ENCODE measurements at regions not wholly inside any gene's neighbourhood (a gene's known extent, or its start where the extent isn't known, plus 50 kb on each side); places are given as distances from the start of the nearest gene placed in this dataset.

GRCh38 chr2:217027414-217027813 lies 167.6 kb upstream of the TNP1 start:
- Histone ChIP-seq H3K36me3 (ENCODE audit: control insufficient read depth in 1 of 2, insufficient read depth in 2 of 2, low read length in 1 of 2) (no peaks in the 10 kb centered on the region), H3K9me3 (ENCODE audit: control insufficient read depth, low read length) (no peaks in the 10 kb centered on the region), H3K4me3 (ENCODE audit: low read length in 2 of 2) (no peak overlapping the region), H3K27me3 (ENCODE audit: control insufficient read depth in 1 of 2, insufficient read depth in 2 of 2, low read length in 1 of 2) (no peaks in the 10 kb centered on the region), H3K27ac (ENCODE audit: low read depth in 1 of 2, low read length in 2 of 2) (no peak overlapping the region), H3K4me1 (ENCODE audit: control insufficient read depth in 1 of 2, insufficient read depth in 2 of 2, low read length in 2 of 2) (peaks cover 0 to 1% of the 10 kb centered on the region in 2 donors)
- DNase-seq (no peak), ATAC-seq (ENCODE audit: low FRiP score) (no peak)
- whole genome bisulfite sequencing, 2 donors: 93 to 95% methylated on average over 1 of the region's 1 CpG
- intact Hi-C loops (cut with DNase I): no loop called here

GRCh38 chr2:217026569-217026968 lies 166.7 kb upstream of the TNP1 start:
- Histone ChIP-seq H3K36me3 (ENCODE audit: control insufficient read depth in 1 of 2, insufficient read depth in 2 of 2, low read length in 1 of 2) (no peaks in the 10 kb centered on the region), H3K9me3 (ENCODE audit: control insufficient read depth, low read length) (no peaks in the 10 kb centered on the region), H3K27ac (ENCODE audit: low read depth in 1 of 2, low read length in 2 of 2) (no peak overlapping the region), H3K27me3 (ENCODE audit: control insufficient read depth in 1 of 2, insufficient read depth in 2 of 2, low read length in 1 of 2) (no peaks in the 10 kb centered on the region), H3K4me3 (ENCODE audit: low read length in 2 of 2) (no peak overlapping the region), H3K4me1 (ENCODE audit: control insufficient read depth in 1 of 2, insufficient read depth in 2 of 2, low read length in 2 of 2) (peaks cover 0 to 1% of the 10 kb centered on the region in 2 donors)
- no peak for DNase-seq
- intact Hi-C loops (cut with DNase I): no loop called here
- WGBS, 2 donors: 93 to 96% methylated on average over 3 of the region's 3 CpGs
- no peak for ATAC-seq (ENCODE audit: low FRiP score)

- intact Hi-C loops (cut with DNase I): no loop called here
- ATAC-seq (ENCODE audit: low FRiP score): no peak
- H3K4me3 ChIP-seq (ENCODE audit: low read length in 2 of 2): no peak overlapping the region
- H3K27me3 ChIP-seq (ENCODE audit: control insufficient read depth in 1 of 2, insufficient read depth in 2 of 2, low read length in 1 of 2): no peaks in the 10 kb centered on the region
- no peak for DNase-seq
- H3K9me3 ChIP-seq (ENCODE audit: control insufficient read depth, low read length): no peaks in the 10 kb centered on the region
- peaks cover 0 to 1% of the 10 kb centered on the region in 2 donors for H3K4me1 ChIP-seq (ENCODE audit: control insufficient read depth in 1 of 2, insufficient read depth in 2 of 2, low read length in 2 of 2)
- 96 to 98% methylated on average over 5 of the region's 5 CpGs for WGBS, 2 donors
- H3K36me3 ChIP-seq (ENCODE audit: control insufficient read depth in 1 of 2, insufficient read depth in 2 of 2, low read length in 1 of 2): no peaks in the 10 kb centered on the region
- H3K27ac ChIP-seq (ENCODE audit: low read depth in 1 of 2, low read length in 2 of 2): no peak overlapping the region
Measured at GRCh38 chr2:217026161-217026560, 166.3 kb upstream of the TNP1 start.

GRCh38 chr2:217023611-217024010 lies 163.7 kb upstream of the TNP1 start:
- no peak for ATAC-seq (ENCODE audit: low FRiP score)
- intact Hi-C loops (cut with DNase I): no loop called here
- 77 to 85% methylated on average over 2 of the region's 2 CpGs for WGBS, 2 donors

GRCh38 chr2:217017456-217018252 lies 157.8 kb upstream of the TNP1 start:
- Histone ChIP-seq H3K9me3 (ENCODE audit: control insufficient read depth, low read length) (no peaks in the 10 kb centered on the region), H3K36me3 (ENCODE audit: control insufficient read depth in 1 of 2, insufficient read depth in 2 of 2, low read length in 1 of 2) (no peaks in the 10 kb centered on the region), H3K4me3 (ENCODE audit: low read length in 2 of 2) (no peak overlapping the region), H3K27ac (ENCODE audit: low read depth in 1 of 2, low read length in 2 of 2) (no peak overlapping the region), H3K27me3 (ENCODE audit: control insufficient read depth in 1 of 2, insufficient read depth in 2 of 2, low read length in 1 of 2) (no peaks in the 10 kb centered on the region), H3K4me1 (ENCODE audit: control insufficient read depth in 1 of 2, insufficient read depth in 2 of 2, low read length in 2 of 2) (peaks cover 0 to 3% of the 10 kb centered on the region in 2 donors)
- intact Hi-C loops (cut with DNase I): no loop called here
- no peak for ATAC-seq (ENCODE audit: low FRiP score)
- 82 to 88% methylated on average over 9 of the region's 9 CpGs for WGBS, 2 donors
- DNase-seq: no peak

More at GRCh38 chr2:217023611-217024010, 163.7 kb upstream of the TNP1 start:
- Histone ChIP-seq H3K4me3 (ENCODE audit: low read length in 2 of 2) (no peak overlapping the region), H3K27ac (ENCODE audit: low read depth in 1 of 2, low read length in 2 of 2) (no peak overlapping the region), H3K4me1 (ENCODE audit: control insufficient read depth in 1 of 2, insufficient read depth in 2 of 2, low read length in 2 of 2) (peaks cover 0 to 1% of the 10 kb centered on the region in 2 donors), H3K9me3 (ENCODE audit: control insufficient read depth, low read length) (no peaks in the 10 kb centered on the region), H3K36me3 (ENCODE audit: control insufficient read depth in 1 of 2, insufficient read depth in 2 of 2, low read length in 1 of 2) (no peaks in the 10 kb centered on the region), H3K27me3 (ENCODE audit: control insufficient read depth in 1 of 2, insufficient read depth in 2 of 2, low read length in 1 of 2) (no peaks in the 10 kb centered on the region)
- no peak for DNase-seq

- WGBS, 2 donors: 75 to 77% methylated on average over 7 of the region's 7 CpGs
- Histone ChIP-seq H3K4me1 (ENCODE audit: control insufficient read depth in 1 of 2, insufficient read depth in 2 of 2, low read length in 2 of 2) (peaks cover 0 to 3% of the 10 kb centered on the region in 2 donors), H3K9me3 (ENCODE audit: control insufficient read depth, low read length) (no peaks in the 10 kb centered on the region), H3K27me3 (ENCODE audit: control insufficient read depth in 1 of 2, insufficient read depth in 2 of 2, low read length in 1 of 2) (no peaks in the 10 kb centered on the region), H3K36me3 (ENCODE audit: control insufficient read depth in 1 of 2, insufficient read depth in 2 of 2, low read length in 1 of 2) (no peaks in the 10 kb centered on the region), H3K27ac (ENCODE audit: low read depth in 1 of 2, low read length in 2 of 2) (no peak overlapping the region), H3K4me3 (ENCODE audit: low read length in 2 of 2) (no peak overlapping the region)
- intact Hi-C loops (cut with DNase I): no loop called here
- DNase-seq (no peak), ATAC-seq (ENCODE audit: low FRiP score) (no peak)
Measured at GRCh38 chr2:217016796-217017419, 157.0 kb upstream of the TNP1 start.

- Histone ChIP-seq H3K36me3 (ENCODE audit: control insufficient read depth in 1 of 2, insufficient read depth in 2 of 2, low read length in 1 of 2) (no peaks in the 10 kb centered on the region), H3K4me1 (ENCODE audit: control insufficient read depth in 1 of 2, insufficient read depth in 2 of 2, low read length in 2 of 2) (peaks cover 0 to 3% of the 10 kb centered on the region in 2 donors), H3K4me3 (ENCODE audit: low read length in 2 of 2) (no peak overlapping the region), H3K9me3 (ENCODE audit: control insufficient read depth, low read length) (no peaks in the 10 kb centered on the region), H3K27ac (ENCODE audit: low read depth in 1 of 2, low read length in 2 of 2) (no peak overlapping the region), H3K27me3 (ENCODE audit: control insufficient read depth in 1 of 2, insufficient read depth in 2 of 2, low read length in 1 of 2) (no peaks in the 10 kb centered on the region)
- WGBS, 2 donors: 82 to 89% methylated on average over 6 of the region's 6 CpGs
- no peak for DNase-seq
- no peak for ATAC-seq (ENCODE audit: low FRiP score)
- intact Hi-C loops (cut with DNase I): no loop called here
Measured at GRCh38 chr2:217014328-217015105, 154.7 kb upstream of the TNP1 start.

GRCh38 chr2:217013926-217014325 lies 154.1 kb upstream of the TNP1 start:
- no peaks in the 10 kb centered on the region for H3K36me3 ChIP-seq (ENCODE audit: control insufficient read depth in 1 of 2, insufficient read depth in 2 of 2, low read length in 1 of 2)
- no peak overlapping the region for H3K27ac ChIP-seq (ENCODE audit: low read depth in 1 of 2, low read length in 2 of 2)
- no peaks in the 10 kb centered on the region for H3K9me3 ChIP-seq (ENCODE audit: control insufficient read depth, low read length)
- H3K27me3 ChIP-seq (ENCODE audit: control insufficient read depth in 1 of 2, insufficient read depth in 2 of 2, low read length in 1 of 2): no peaks in the 10 kb centered on the region
- no peak overlapping the region for H3K4me3 ChIP-seq (ENCODE audit: low read length in 2 of 2)
- no peak for DNase-seq
- intact Hi-C loops (cut with DNase I): no loop called here
- WGBS, 2 donors: 5 to 23% methylated on average over 3 of the region's 3 CpGs
- H3K4me1 ChIP-seq (ENCODE audit: control insufficient read depth in 1 of 2, insufficient read depth in 2 of 2, low read length in 2 of 2): peaks cover 0 to 3% of the 10 kb centered on the region in 2 donors
- ATAC-seq (ENCODE audit: low FRiP score): no peak

Data from aorta (tissue), 5 donors.